HG03066 (cell line): ENCODE measurements at regions not wholly inside any gene's neighbourhood (a gene's known extent, or its start where the extent isn't known, plus 50 kb on each side); places are given as distances from the start of the nearest gene placed in this dataset.
"Not testable (repeated sequence)": the region's sequence is repeated elsewhere in the genome, so short reads cannot be mapped to it uniquely, and the experiment has no call there.

Source experiments
- ATAC-seq: cut with Tn5 transposase; IDR thresholded peaks from one replicate; pipeline ENCODE4 v1.9.1; 2021; ENCODE audit warnings: low read depth; ENCODE audit not compliant: unreplicated experiment

- no peak for ATAC-seq
Observed at GRCh38 chr13:69109891-69110525, 997.6 kb upstream of the ATXN8OS start.

GRCh38 chr13:69108486-69108885, 999.1 kb upstream of the ATXN8OS start:
- ATAC-seq: no peak

- ATAC-seq: no peak
Observed at GRCh38 chr13:69107436-69107835, 1000.2 kb upstream of the ATXN8OS start.

DNA sequence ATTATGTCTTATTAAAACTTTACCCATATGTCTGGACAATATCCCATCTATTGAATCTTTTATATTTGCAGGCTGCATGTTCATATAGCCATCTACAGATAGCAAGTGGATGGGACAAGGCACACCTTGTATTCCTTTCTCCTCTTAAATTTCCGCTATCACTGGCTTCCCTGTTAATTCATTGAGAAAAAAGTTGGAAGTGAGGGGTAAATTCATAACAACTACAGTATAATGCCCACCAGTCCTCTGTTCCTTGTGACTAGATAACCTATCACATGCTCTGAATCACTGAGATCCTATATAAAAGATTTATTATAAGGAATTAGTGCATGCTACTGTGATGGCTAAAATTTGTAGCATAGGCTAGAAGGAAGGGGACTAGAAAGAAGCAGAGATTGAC, 1005.8 kb upstream of the ATXN8OS start:
- ATAC-seq: no peak

- ATAC-seq: no peak
Observed at GRCh38 chr13:69094485-69094884, 1013.1 kb upstream of the ATXN8OS start.

DNA sequence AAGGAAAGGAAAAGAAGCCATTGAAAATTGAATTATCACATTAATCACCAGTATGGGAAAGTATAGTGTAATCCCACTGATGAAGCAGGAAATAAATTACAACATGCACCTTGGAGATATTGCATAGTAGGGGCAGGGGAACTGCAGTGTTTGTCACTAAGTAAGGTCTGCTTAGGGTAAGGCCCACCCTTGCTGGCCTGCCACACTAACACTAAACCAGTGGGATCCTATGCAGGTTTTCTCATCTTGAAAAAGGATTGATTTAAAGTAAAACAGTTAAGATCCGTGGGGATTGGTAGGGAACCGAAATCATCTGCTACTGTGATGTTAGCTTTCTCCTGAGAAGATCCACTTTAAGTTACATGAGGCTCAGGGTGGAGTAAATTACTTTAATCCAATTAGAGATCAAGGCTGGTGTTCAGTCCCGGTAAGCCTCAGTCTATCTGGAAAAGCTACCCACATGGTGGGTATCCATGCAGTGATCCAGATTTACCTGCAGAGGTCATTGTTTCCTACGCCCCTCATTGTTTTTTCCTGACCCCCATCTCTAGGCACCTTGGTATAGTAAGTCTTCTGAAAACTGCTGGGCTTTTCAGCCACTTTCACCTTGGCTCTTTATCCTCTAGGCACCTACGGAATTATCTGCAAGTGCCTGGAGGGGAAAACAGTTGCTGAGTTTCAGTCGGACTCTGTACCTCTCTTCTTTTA, 1014.9 kb upstream of the ATXN8OS start:
- no peak for ATAC-seq

GRCh38 chr13:69077267-69077666, 1030.4 kb upstream of the ATXN8OS start:
- no peak for ATAC-seq

DNA sequence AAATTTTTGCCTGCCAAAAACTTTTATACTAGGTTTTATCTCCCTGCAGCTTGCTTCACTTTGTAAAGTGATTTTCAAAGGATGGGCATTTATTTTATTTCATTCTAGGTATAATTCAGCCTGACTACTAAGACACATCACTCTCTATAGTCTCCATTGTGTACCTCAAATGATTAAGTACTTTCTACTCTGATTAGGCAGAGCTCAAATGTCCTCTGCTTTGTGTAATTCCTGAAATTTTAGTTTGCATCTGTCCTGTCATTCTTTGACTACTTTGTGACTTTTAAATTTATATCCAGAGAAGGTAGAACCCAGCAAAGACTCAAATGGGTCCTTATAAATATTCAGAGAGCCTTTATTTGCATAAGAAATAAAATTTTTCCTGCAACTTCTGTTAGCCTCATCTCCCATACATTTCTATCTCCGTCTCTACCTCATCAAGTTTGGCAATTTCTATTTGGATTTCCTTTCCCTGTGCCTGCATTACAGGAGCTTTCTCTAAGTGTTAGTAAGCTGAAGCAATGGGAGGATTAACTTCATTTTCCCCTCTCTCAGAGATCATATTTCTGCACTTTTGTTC, 1038.0 kb upstream of the ATXN8OS start:
- no peak for ATAC-seq

DNA sequence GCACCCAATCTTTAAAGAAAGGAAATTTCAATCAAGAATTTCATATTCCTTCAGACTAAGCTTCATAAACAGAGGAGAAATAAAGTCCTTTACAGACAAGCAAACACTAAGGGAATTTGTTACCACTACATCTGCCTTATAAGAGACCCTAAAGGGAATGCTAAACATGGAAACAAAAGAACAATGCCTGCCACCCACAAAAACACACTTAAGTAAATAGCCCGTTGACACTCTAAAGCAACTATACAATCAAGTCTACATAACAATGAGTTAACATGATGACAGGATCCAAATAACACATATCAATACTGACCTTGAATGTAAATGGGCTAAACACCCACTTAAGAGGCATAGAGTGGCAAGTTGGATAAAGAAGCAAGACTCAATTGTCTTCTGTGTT, 1056.9 kb upstream of the ATXN8OS start:
- no peak for ATAC-seq

DNA sequence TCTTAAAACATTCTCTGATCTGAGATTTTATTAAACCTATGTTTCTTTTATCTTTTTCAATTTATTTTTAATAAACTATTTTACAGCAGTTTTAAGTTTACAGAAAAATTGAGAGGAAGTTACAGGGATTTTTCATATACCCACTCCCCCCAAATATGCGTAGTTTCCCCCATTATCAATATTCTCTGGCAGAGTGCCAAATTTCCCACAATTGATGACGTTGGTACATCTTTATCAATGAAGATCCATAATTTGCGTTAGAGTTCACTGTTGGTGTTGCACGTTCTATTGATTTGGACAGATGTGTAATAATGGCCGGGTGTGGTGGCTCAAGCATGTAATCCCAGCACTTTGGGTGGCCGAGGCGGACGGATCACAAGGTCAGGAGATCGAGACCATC, 1063.0 kb upstream of the ATXN8OS start:
- no peak for ATAC-seq

- ATAC-seq: no peak
Observed at GRCh38 chr13:69040898-69041297, 1066.7 kb upstream of the ATXN8OS start.

DNA sequence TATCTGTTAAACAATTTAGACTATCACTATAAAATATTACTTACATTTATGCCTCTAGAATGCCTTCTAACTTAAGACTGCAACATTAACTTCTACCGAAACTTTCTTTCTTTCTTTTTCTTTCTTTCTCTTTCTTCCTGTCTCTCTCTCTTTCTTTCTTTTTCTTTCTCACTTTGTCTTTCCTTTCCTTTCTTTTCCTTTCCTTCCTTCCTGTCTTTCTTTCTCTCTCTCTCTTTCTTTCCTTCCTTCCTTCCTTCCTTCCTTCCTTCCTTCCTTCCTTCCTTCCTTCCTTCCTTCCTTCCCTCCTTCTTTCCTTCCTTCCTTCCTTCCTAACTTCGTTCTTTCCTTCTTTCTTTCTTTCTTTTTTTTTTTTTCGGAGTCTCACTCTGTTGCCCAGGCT, 1071.9 kb upstream of the ATXN8OS start:
- ATAC-seq: no peak

GRCh38 chr13:69028936-69029335, 1078.7 kb upstream of the ATXN8OS start:
- no peak for ATAC-seq

DNA sequence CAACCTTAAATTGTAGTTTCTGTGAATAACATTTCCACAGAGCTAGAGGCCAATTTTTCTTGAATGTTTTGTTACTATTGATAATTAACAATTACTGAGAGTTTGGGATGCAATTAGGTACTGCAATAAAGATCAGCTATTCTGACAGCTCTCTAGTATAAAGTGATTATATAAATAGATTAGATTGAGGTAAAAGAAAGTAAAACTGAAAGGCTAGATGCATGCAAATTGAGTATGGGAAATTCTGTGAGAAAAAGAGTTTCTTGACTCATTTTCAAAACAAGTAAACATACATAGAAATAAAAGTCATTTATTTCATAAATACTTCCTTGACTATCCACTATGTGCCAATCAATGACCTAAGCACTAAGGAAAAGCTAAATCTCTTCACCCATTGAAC, 1087.5 kb upstream of the ATXN8OS start:
- ATAC-seq: no peak

GRCh38 chr13:69018173-69018572, 1089.5 kb upstream of the ATXN8OS start:
- not testable (repeated sequence) for ATAC-seq

- ATAC-seq: no peak
Observed at GRCh38 chr13:69010789-69011188, 1096.8 kb upstream of the ATXN8OS start.

DNA sequence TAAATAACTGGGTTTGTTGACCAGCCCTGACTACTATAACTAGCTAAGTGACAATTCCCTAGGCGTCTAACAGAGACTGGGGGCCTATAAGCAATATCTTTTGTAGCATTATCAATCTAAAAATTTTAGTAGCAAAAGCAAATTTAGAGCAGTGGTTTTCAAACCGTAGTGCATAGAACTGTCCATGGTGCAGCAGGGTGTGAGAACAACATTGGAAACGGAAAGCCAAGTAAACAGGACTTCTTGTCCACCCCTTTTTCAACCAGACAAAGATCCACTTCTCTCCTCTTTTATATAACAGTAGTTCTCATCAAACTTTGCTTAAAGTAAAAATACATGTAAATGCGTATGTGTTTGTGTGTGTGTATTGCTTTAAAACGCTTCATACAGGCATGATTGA, 1099.1 kb upstream of the ATXN8OS start:
- no peak for ATAC-seq

- ATAC-seq: no peak
Observed at GRCh38 chr13:68998056-68998455, 1109.6 kb upstream of the ATXN8OS start.

- no peak for ATAC-seq
Observed at GRCh38 chr13:68996668-68997025, 1111.0 kb upstream of the ATXN8OS start.

GRCh38 chr13:68995972-68996667, 1111.5 kb upstream of the ATXN8OS start:
- ATAC-seq: no peak

- no peak for ATAC-seq
Observed at GRCh38 chr13:68993154-68993553, 1114.5 kb upstream of the ATXN8OS start.

GRCh38 chr13:68988176-68988575, 1119.5 kb upstream of the ATXN8OS start:
- no peak for ATAC-seq
